ENCODE measurements at regions not wholly inside any gene's neighbourhood (a gene's known extent, or its start where the extent isn't known, plus 50 kb on each side); places are given as distances from the start of the nearest gene placed in this dataset.

DNA sequence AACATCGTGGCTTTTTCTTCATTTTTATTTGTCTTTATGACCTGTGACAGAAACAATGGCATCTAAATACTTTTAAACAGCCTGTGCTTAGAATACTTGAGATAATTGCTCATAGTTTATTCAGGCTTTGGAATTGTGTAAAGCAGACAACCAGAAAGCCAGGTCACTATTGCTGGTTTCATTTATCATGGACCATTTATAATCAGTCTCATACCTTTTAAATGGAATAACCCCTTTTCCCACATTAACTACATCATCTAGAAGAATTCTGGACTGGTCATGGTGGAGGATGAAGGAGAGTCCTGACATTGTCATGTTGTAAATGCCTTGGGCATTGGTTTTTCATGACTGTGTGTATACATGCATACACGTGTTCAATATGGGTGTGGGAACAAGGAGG lies 661.5 kb downstream of the EPM2A start:
- TF ChIP-seq RAD21 (IDR thresholded peaks at IDR 0.05; ENCODE audit: low read depth) (no peak), ZBTB7A (IDR thresholded peaks at IDR 0.05; ENCODE audit: low read depth) (no peak), TCF12 (IDR thresholded peaks at IDR 0.05; ENCODE audit: low read depth) (no peak), YY1 (IDR thresholded peaks at IDR 0.05; ENCODE audit: low read depth) (no peak), EP300 (IDR thresholded peaks at IDR 0.05; ENCODE audit: borderline replicate concordance) (no peak), CREB1 (IDR thresholded peaks at IDR 0.05; ENCODE audit: low read depth) (no peak), TEAD4 (IDR thresholded peaks at IDR 0.05) (no peak)
- TF ChIP-seq, protein P1, sequence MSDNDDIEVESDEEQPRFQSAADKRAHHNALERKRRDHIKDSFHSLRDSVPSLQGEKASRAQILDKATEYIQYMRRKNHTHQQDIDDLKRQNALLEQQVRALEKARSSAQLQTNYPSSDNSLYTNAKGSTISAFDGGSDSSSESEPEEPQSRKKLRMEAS (IDR thresholded peaks at IDR 0.05) = no peak

DNA sequence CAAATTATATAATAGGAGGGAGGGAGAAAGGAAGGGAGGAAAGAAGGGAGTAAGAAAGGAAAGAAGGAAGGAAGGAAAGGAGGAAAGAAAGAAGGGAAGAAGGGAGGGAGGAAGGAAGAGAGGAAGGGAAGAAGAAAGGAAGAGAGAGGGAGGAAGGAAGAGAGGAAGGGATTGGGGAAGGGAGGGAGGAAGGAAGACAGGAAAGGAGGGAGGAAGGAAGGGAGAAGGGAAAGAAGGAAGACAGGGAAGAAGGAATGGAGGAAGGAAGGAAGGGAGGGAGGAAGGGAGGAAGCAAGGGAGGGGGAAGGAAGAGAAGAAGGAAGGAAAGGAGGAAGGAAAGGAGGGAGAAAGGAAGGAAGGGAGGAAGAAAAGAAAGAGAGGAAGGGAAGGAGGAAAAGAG lies 660.5 kb downstream of the EPM2A start:
- TF ChIP-seq TEAD4 (IDR thresholded peaks at IDR 0.05) (no peak), EGR1 (IDR thresholded peaks at IDR 0.05) (no peak)

DNA sequence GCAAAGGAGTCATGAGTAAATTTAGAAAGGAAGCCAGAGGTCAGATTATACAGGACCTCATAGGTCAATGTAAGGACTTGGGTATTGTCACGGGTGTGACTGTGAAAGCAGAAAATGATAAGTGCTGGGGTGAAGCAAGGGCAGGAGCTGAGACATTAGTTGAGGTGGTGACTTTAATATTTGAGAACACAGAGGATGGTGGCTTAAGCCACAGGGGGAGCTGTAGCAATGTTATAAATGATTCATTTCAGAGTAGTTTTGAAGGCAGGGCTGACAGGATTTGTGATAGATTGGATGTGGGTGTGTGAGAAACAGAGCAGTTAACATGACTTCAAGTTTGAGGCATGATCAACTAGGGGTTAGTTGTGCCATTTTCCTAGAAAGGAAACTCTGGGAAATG lies 659.9 kb downstream of the EPM2A start:
- TF ChIP-seq YY1 (IDR thresholded peaks at IDR 0.05; ENCODE audit: low read depth) (no peak), CEBPB (IDR thresholded peaks at IDR 0.05) (no peak), TEAD4 (IDR thresholded peaks at IDR 0.05) (no peak), TCF12 (IDR thresholded peaks at IDR 0.05; ENCODE audit: low read depth) (no peak)

DNA sequence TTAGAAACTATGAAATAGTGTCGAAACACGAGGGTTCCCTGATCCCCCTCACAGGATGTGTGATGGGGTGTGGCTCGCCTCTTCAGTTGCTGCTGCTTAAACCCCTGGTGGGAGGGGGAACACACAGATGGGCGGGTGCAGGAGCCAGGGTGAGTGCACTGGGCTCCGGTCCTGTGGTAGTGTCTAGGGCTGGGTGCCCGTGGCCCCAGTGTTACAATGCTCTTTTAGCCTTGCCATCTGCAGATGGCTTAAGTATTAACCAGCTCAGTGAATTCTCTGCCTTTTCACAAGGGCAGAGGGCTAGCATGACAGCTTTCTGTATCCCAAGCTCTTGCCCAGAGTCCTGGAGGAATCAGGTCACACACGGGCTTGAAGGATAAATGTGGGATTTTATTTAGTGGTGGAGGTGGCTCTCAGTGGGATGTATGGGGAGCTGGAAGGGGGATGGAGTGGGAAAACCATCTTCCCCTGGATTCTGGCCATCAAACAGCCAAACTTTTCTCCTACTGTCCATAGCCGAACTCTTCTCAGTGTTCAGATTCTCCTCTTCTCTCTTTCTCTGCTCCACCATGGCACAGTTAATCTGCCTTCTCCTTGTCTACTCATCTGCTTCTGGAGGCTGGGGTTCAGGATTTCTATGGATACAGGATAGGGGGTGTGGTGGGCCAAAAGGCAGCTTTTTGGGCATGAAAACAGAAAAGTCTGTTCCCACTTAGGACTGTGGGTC lies 659.0 kb downstream of the EPM2A start:
- no peak for TF ChIP-seq CEBPB (IDR thresholded peaks at IDR 0.05)
- no peak for TF ChIP-seq TCF12 (IDR thresholded peaks at IDR 0.05; ENCODE audit: low read depth)
- TF ChIP-seq TAF1 (IDR thresholded peaks at IDR 0.05; ENCODE audit: low read depth) = no peak

DNA sequence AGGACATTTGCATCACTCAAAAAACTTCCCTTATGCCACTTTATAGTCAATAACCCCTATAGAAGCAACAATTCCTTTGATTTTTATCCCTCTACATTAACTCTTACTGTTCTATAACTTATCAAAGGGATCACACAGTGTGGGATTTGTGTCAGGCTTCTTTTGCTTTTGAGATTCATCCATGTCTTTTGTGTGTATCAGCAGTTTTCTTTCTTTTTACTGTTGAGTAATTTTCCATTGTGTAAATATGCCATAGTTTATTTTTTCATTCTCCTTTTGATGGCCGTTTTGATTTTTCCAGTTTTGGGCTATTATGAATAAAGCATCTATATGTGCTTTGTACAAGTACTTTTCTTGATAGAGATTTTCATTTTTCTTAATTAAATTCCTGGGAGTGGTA lies 657.9 kb downstream of the EPM2A start:
- no peak for TF ChIP-seq EP300 (IDR thresholded peaks at IDR 0.05; ENCODE audit: borderline replicate concordance)
- no peak for TF ChIP-seq TCF12 (IDR thresholded peaks at IDR 0.05; ENCODE audit: low read depth)
- TF ChIP-seq RAD21 (IDR thresholded peaks at IDR 0.05; ENCODE audit: low read depth) = no peak
- no peak for TF ChIP-seq YY1 (IDR thresholded peaks at IDR 0.05; ENCODE audit: low read depth)
- TF ChIP-seq, protein P2, sequence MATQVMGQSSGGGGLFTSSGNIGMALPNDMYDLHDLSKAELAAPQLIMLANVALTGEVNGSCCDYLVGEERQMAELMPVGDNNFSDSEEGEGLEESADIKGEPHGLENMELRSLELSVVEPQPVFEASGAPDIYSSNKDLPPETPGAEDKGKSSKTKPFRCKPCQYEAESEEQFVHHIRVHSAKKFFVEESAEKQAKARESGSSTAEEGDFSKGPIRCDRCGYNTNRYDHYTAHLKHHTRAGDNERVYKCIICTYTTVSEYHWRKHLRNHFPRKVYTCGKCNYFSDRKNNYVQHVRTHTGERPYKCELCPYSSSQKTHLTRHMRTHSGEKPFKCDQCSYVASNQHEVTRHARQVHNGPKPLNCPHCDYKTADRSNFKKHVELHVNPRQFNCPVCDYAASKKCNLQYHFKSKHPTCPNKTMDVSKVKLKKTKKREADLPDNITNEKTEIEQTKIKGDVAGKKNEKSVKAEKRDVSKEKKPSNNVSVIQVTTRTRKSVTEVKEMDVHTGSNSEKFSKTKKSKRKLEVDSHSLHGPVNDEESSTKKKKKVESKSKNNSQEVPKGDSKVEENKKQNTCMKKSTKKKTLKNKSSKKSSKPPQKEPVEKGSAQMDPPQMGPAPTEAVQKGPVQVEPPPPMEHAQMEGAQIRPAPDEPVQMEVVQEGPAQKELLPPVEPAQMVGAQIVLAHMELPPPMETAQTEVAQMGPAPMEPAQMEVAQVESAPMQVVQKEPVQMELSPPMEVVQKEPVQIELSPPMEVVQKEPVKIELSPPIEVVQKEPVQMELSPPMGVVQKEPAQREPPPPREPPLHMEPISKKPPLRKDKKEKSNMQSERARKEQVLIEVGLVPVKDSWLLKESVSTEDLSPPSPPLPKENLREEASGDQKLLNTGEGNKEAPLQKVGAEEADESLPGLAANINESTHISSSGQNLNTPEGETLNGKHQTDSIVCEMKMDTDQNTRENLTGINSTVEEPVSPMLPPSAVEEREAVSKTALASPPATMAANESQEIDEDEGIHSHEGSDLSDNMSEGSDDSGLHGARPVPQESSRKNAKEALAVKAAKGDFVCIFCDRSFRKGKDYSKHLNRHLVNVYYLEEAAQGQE (IDR thresholded peaks at IDR 0.05; ENCODE audit: low read depth) = no peak
- TF ChIP-seq NFIC (IDR thresholded peaks at IDR 0.05) = no peak
- no peak for TF ChIP-seq CREB1 (IDR thresholded peaks at IDR 0.05; ENCODE audit: low read depth)
- no peak for TF ChIP-seq TAF1 (IDR thresholded peaks at IDR 0.05; ENCODE audit: low read depth)
- no peak for TF ChIP-seq ZBTB7A (IDR thresholded peaks at IDR 0.05; ENCODE audit: low read depth)
- no peak for TF ChIP-seq CEBPB (IDR thresholded peaks at IDR 0.05)

DNA sequence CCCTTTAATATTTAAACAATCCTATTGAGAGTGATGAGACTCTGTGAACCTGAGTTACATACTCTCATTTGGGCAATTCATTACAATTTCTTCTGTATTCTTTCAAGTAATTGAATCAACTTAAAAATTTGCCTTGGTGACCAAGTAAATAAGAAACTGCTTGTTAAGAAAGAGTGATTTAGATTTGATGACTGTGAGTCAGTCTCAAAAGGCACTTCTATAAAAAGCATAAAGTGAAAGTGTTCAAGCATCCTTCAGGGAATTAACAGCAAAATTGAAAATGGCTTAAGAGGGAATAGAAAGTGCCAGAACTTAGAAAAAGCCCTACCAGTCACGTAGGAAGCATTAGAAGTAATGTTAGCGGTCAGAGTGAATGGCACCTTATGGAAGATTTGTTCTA lies 654.7 kb downstream of the EPM2A start:
- TF ChIP-seq EP300 (IDR thresholded peaks at IDR 0.05; ENCODE audit: borderline replicate concordance) (no peak), EGR1 (IDR thresholded peaks at IDR 0.05) (no peak), TEAD4 (IDR thresholded peaks at IDR 0.05) (no peak), TAF1 (IDR thresholded peaks at IDR 0.05; ENCODE audit: low read depth) (no peak)

DNA sequence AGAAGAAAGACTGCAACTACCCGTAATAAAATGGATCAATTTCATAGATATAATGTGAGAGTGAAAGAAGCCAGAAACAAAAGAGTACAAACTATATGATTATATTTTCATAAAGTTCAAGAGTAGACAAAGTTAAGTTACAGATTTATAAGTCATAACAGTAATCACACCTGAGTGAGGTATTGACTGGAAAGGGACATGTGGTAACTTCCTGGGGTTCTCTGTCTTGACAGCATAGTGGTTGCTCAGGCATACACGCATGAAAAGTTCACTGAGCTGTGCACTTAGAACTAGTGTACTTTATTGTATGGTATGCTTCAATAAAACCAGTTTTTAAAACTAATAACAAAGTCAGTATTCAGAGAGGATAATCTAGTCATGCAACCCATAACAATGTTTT lies 653.6 kb downstream of the EPM2A start:
- TF ChIP-seq, protein P3, sequence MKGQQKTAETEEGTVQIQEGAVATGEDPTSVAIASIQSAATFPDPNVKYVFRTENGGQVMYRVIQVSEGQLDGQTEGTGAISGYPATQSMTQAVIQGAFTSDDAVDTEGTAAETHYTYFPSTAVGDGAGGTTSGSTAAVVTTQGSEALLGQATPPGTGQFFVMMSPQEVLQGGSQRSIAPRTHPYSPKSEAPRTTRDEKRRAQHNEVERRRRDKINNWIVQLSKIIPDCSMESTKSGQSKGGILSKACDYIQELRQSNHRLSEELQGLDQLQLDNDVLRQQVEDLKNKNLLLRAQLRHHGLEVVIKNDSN (IDR thresholded peaks at IDR 0.05) = no peak
- TF ChIP-seq EGR1 (IDR thresholded peaks at IDR 0.05) (no peak), YY1 (IDR thresholded peaks at IDR 0.05; ENCODE audit: low read depth) (no peak), FOXM1 (IDR thresholded peaks at IDR 0.05; ENCODE audit: borderline replicate concordance, low read depth) (no peak), ZBTB7A (IDR thresholded peaks at IDR 0.05; ENCODE audit: low read depth) (no peak), TAF1 (IDR thresholded peaks at IDR 0.05; ENCODE audit: low read depth) (no peak)
- TF ChIP-seq, protein P2 (IDR thresholded peaks at IDR 0.05; ENCODE audit: low read depth) = no peak

DNA sequence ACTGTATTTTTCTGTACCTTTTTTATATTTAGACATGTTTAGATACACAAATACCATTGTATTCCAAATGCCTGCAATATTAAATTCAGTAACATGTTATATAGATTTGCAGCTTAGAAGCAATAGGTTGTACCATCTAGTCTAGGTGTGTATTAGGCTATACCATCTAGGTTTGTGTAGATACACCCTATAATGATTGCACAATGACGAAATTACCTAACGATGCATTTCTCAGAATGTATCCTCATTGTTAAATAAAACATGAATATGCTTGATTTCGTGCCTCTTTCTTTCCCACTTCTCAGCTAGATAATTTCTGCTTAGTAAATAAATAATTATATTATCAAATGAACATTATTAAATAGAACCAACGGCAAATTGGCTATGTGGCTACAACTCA lies 653.0 kb downstream of the EPM2A start:
- TF ChIP-seq TAF1 (IDR thresholded peaks at IDR 0.05; ENCODE audit: low read depth) (no peak), NFIC (IDR thresholded peaks at IDR 0.05) (no peak)
